ENCODE measurements at regions not wholly inside any gene's neighbourhood (a gene's known extent, or its start where the extent isn't known, plus 50 kb on each side); places are given as distances from the start of the nearest gene placed in this dataset.
"Not testable (repeated sequence)": the region's sequence is repeated elsewhere in the genome, so short reads cannot be mapped to it uniquely, and the experiment has no call there.

DNA sequence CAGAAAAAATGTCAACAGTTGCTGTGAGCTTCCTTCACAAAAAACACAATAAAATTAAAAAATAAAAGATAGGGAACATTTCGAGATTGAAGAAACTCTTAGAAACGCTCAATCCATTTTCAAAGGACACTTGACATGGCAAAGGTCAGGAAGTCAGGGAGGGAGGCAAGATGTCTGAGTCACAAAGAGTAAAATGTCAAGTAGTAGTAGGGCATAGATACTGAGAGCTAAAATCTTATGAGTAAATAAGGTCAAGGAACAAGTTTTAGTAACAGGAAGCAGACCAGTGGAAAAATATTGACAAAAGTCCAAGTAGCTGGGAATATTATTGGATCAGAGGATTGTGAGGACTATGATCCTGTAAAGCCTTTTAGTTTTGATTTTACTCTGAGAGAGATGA lies 495.6 kb downstream of the TMX3 start:
- DNase-seq, result no peak

DNA sequence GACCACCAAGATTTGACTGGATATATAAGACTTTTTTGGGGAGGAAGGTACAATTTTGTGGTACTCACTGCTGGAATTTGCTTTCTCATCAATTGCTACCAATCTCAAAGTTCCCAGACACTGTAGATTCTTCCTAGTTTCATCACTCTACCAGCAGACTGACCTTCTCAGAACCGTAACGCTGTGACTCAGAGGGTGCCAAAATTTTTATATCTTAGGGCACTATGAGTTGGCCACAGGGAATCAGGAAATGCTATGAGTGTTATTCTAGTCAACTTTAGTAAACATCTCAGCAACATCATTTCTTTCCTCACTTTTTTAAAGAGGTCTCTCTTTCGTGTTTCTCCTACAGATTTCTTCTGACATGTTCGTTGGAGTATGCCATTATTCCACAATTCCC lies 499.0 kb downstream of the TMX3 start:
- no peak for DNase-seq

DNA sequence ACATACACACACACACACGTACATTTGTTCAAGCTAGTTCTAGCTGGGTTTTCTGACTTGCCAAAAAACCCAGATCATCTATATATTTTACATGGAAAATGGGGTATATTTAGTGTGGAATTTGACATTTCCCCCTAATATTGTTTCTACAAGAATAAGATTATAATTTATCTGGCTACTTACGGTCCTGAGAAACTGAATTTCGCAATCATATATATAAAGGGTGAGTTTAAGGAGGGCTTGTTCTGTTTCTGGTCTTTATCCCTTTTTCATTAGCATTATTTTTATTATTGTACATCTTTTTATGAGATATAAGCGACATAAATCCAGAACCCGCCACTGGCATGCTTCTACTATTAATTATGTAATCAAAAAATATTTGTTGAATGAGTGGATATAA lies 528.9 kb downstream of the TMX3 start:
- no peak for DNase-seq

DNA sequence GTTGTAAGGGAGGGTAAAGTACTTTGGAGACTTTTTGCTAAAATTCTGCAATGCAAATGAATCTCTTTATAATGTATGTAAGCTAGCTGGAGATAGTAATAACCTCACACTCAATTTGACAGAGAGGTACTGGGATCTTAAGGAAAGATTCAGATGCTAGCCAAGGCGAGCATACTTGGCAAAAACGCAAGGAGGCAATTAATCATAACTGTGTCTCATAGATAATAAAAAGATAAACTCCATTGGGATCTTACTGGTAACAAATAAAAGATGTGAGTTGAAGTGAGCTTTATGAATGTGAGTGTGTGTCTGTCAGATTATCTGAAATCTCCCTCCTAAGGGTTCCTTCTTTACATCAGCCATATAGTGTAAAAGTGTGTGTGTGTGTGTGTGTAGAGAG lies 533.0 kb downstream of the TMX3 start:
- DNase-seq, result no peak

DNA sequence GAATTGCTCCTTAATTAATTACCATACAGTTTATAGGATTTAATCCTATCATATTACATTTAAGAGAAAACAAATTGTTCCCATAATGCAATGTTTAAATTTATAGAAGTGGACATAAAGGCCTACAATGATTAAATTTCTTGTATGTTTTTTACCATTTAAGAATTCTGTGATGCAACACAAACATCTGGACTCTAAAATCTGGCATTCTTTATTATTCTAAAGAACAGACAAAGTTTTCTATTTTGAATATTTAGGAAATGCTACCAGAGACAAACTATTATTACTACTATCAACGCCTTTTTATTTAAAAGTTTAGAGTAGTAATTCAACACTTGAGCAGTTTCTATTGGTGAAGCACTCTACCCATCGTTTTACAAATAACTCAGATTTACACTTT lies 535.1 kb downstream of the TMX3 start:
- no peak for DNase-seq

DNA sequence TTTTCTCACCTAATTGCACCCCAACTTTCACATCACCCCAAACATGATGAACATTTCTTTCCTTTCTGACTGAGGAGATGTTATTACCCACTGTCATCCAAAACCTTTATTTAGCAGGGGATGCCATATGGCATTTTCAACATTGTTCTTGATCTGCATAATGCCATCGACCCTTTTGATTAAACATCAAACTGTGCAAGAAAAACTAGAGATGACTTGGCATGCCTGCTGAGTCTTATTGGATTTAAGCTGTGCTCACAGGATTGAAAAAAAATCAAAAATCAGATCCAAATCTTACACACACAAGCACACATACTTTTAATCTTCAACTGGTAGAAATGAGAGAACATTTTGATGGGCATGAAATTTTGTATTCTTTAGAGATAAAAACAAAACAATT lies 536.0 kb downstream of the TMX3 start:
- DNase-seq, result no peak

DNA sequence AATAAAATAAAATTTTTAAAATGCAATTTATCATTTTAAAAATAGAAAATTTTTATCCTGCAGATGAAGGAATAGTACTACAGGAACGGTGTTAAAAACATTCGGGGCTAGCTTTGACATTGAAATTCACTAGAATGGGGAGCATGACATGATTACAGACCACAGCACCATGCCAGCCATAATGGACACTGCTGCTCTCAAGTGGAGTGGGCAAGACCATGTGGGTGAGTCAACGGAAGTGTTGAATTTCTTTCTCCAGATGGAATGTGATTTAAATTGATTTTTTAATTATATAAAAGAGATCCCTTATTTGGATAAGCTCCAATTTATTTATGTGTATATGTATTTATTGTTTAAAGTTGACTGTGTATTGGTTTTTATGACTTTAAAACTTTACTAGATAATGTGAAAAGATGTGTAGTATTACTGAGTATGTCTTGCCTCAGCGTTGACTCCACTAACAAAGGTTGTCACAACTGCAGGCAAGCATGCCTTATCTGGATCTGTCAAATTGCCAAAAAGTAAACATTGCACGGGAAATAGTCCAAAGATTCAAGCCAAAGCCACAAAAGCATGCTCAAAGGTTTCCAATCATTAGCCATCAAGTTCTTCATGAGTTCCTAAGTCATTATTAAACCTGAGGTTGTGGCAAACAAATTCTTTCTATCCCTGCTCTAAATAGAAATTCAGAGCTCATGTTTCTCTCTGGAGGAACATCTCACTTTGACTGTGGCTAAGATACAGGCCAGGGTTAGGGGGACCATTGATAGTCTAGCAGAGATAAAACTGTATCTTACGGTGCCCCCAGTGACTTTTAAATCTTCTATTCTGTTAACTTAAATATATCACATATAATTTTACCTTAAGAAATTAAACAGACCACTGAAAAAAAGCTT lies 536.9 kb downstream of the TMX3 start:
- DNase-seq, result no peak

DNA sequence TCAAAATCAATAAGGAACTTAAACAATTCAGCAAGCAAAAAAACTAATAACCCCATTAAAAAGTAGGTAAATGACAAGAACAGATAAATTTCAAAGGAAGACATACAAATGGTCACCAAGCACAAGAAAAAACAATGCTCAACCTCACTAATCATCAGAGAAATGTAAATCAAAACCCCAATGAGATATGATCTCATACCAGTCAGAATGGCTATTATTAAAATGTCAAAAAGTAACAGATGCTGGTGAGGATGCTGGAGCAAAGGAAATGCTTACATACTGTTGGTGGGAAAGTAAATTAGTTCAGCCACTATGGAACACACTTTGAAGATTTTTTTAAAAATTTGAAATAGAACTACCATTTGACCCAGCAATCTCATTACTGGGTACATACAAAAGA lies 538.0 kb downstream of the TMX3 start:
- no peak for DNase-seq

DNA sequence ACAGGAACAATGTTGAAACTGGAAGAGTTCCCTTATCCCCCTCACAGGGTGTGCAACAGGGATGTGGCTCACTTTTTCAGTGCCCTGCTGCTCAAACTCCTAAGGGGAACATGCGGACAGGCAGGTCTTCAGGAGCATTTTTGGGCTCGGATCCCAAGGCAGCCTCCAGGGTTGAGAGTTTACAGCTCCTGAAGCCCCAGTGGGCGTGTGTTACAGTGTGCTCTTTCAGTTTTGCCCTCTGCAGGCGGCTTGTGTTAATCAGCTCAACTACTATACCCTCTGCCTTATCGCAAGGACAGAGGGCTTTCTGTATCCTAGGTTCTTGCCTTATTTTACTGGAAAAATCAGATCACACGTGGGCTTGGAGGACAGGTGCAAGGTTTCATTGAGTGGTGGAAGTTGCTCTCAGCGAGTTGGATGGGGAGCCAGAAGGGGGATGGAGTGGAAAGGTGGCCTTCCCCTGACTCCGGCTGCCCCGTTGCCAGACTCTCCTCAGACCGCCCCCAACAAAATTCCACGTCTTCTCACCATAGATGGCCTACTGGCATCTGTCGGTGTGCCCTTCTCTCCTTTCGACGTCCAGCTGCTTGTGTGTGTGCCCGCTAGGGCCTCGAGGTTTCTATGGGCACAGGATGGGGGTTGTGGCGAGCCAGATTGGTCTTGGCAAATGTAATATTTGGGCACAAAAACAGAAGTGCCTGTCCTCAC lies 541.9 kb downstream of the TMX3 start:
- no peak for DNase-seq

DNA sequence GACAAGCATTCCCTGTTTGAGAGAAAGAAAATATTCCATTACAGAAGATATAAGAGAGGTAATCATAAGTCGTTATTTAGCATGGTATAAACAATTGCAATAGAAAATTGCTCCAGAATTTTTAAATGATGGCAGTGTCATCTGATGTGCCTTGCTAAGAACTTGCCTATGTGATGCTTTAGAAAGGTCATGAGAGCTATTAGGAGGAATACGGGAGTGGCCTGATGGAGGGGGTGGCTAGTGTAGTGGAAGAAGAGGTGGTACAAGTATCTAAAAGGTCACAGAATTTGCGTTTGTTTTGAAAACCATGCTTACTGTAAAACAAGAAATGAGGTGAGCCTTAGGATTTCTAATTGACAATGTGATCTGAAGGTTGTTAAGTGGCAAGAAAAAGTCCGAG lies 550.0 kb downstream of the TMX3 start:
- no peak for DNase-seq

DNA sequence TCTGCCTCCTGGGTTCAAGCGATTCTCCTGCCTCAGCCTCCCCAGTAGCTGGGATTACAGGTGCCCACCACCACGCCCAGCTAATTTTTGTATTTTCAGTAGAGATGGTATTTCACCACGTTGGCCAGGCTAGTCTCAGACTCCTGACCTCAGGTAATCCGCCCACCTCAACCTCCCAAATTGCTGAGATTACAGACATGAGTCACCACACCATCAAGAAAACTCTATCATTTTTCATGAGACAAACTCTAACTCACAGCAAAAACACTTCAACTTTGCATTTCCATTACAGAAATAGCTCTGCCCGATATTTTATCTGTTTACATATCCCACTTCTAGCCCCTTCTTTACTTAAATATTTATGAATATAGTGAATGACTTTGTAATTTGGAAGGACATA lies 561.1 kb downstream of the TMX3 start:
- not testable (repeated sequence) for DNase-seq

DNA sequence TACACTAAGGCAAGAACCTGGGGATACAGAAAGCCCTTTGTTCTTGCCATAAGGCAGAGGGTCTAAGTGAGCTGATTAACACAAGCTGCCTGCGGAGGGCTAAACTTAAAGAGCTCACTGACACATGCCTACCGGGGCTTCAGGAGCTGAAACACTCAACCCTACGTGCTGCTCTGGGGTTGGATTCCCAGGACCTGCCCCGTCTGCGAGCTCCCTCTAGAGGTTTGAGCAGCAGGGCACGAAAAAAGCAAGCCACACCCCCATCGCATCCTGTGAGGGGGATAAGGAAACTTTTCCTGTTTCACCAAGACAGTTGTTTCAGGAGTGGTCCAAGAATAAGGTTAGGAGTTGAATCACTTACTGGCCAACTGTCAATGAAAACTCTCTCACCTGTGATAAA lies 562.1 kb downstream of the TMX3 start:
- no peak for DNase-seq

DNA sequence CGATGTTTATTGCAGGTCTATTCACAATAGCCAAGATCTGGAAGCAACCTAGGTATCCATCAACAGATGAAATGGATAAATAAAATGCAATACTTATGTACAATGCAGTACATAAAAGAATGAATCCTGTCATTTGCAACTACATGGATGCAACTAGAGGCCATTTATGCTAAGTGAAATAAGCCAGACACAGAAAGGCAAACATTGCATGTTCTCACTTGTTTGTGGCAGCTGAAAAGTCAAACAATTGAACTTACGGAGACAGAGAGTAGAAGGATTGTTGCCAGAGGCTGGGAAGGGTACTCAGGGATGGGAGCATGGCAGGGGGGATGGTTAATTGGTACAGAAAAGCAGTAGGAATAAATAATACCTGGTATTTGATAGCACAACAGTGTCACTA lies 563.9 kb downstream of the TMX3 start:
- DNase-seq, result no peak

DNA sequence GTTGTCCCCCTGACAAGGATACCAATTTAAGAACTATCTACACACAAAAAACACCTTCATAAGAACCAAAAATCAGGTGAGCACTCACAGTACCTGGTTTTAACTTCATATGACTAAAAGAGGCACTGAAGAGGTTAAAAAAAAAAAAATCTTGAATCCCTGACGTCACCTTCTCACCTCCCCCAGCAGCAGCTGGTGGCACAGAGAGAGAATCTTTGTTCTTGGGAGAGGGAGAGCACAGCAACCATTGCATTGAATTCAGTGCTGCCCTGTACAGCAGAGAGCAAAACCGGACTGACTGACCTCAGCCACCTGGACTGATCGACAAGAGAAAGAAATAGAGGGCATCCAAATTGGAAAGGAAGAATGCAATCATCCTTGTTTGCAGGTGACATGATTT lies 566.0 kb downstream of the TMX3 start:
- DNase-seq, result no peak

DNA sequence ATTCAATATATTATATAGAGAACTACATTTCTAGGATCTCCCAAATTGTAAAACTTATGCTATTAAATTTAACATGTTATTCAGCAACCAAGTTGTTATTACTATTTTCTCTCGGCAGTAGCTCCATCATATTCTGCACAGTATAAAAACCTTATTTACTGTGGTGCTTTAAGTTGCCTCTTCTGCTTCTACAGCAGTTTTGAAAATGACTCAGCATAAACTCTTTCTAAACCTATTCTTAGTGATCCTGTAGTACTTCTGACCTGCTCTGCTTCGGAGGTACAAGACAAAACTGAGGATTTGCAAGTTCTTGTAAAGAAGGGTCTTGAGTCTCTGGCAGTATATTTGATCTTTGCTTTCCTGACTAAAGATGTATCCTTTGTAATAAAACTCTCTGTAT lies 567.2 kb downstream of the TMX3 start:
- no peak for DNase-seq

DNA sequence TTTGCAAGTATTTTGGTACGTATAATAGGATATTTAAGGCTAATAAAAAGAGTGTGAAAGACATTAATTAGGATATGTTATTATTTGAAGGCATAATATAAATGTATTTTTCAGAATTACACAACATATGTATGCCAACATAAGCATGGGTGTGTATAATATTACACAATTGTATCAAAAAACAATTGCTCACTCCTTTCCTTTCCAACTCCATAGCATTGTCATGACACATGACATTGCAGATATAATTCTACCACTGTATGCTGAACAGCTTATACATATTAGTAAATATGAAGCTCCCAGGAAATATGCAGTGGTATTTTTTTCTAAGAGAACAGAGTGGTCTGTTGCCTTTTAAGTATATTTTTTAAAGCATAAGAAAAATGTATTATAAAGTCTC lies 593.1 kb downstream of the TMX3 start:
- DNase-seq, result no peak

DNA sequence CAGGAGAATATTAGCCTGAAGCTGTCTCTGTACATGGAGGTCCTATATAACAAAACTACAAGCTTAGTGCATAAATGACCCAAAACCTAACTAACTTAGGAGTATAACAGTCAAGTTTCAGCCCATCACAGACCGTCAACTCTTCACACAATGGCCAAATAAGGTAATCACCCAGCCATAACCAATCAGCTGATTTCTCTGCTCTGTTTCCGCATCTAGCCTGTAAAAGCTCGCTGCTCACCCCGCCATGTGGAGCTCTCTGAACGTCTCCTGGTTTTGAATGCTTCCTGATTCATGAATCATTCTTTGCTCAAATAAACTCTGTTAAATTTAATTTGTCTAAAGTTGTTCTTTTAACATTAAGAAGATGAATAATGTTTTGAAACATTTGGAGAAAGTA lies 593.6 kb downstream of the TMX3 start:
- no peak for DNase-seq

DNA sequence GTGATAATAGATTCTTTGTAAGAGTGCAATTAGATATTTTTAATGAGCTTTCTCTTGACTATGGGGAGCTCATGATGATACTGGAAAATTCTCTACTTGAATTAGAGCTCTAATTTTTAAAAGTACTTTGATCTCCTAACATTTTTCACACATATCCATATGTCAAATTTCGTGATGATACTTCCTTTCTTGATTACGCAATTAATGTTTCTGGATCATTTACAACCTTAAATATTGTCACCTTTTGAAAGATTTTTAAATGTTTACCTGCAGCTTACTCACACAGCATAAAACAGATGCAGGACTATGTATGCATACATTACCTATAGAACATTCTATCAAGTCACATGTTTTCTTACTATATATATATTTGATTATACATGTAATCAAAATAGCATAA lies 598.5 kb upstream of the DSEL start:
- no peak for DNase-seq

DNA sequence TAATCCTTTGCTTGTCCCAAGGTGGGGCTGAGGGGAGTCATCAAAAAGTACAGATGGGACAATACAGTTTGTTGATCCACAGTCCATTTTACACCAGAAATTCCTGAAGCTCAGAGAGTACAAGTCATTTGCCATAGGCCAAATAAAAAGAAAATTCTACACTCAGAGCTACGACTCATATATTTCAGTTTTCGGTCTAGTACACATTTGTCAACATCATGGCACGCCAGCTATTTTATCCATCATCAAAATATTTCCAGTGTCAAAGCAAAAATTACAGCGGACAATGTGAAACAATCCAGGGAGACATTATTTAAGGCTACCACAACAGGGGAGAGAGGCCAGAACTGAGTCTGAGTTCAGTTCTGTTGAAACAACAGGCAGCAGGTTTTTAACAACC lies 587.5 kb upstream of the DSEL start:
- DNase-seq, result no peak

DNA sequence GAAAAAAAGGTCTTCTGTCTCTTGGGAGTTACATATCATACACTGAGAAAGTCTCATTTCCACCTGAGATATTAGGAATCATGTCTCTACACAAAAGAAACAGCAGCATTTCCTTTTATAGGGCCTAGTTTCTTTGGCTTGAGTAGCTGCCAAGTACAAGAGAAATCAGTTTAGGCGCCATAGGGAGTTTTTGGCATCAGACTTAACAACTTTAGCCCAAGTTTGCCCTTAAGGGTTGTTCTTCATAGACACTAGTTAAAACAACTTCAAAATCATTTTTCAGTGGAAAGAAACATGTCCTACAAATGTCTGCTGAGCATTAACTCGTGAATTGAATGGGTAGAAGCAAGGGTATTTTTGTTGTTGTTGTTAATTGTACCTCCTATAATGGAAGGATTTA lies 587.0 kb upstream of the DSEL start:
- DNase-seq, result no peak

DNA sequence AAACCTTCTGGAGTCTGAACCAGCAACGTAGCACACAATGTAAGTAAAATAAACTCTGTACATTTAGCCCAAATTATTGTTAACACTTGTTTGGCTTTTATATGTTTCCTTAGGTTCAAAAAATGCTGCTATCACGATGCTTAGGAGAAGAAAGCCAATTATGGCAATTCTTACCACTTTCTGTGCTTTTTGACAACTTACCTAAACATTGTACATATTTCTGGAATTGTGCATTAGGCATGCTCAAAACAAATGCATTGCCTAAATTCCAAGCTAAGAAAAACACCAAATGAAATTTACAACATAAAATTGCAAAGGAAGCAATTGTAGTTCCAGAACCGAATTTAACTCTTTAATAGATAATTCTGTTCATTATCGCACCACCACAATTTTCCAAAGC lies 585.6 kb upstream of the DSEL start:
- DNase-seq, result no peak

DNA sequence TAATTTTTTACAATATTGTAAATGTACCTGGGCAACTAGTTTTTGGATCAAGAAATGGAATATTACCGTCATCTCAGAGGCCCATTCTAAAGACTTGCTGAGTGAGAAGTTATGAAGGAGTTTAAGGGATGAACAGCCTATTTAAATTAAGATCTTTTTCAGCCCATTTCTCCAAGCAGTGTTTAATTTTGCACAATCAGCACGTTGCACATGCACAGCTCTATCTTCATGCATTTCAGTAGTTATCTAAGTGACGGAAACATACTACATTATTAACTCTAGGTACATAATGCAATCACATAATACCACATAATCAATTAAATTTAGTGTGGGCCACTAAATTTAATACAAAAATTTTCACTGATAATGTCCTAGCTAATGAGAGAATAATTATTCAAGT lies 582.1 kb upstream of the DSEL start:
- DNase-seq, result no peak

DNA sequence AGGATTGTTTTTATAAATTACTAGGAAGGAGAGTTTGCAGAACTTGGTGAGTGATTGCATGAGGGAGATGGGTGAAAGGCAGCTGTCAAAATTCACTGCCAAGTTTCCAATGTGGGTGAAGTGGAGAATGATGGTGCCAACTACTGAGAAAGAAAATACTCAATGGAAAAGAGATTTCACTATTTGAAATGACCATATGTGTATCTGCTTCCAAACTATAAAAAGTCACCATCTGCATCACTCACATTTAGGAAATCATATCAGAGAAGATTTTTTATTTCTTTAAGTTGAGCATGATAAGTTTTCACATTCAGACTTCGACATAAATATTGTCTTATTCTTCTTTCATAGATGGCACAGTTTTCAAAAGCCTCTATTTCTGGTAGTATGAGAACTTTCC lies 570.0 kb upstream of the DSEL start:
- DNase-seq, result no peak

DNA sequence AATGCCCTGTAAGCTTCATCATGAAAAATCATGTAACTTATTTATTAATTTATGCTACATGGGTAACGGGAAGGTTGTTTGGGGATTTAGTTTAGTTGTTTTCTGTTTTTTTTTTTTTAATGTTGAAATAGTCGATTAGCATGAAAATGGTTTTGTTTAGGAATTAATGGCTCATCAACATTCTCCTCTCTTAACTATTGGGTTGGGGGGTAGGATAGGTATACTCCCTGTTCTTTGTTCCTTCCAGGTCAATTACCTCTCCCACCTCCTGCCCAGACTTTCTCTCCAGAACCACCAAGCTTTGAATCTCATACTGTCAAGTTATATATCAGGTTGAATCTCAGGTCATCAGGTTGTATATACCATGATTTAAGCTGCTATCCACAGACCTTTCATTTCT lies 568.7 kb upstream of the DSEL start:
- DNase-seq, result no peak

DNA sequence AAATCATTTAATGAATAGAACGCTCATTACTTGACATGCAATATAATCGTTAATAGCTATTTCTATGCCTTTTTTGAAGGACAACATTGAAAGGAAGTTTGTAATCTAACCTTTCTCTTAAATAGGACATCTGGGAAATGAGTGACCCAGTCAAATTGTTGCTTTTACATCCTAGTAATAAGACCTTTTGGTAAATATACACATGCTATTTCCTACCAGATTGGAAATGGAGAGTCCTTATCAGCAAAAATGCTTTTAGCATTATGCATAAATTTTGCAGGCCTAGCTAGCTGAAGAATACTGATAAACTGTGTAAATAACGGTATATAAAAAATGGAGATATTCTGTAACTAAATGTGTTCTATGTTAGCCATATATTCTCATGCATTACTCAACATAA lies 567.3 kb upstream of the DSEL start:
- DNase-seq, result no peak

Data from CD4-positive, alpha-beta T cell treated with Interleukin-17A for 1 hour (primary cell).